ENCODE measurements at regions not wholly inside any gene's neighbourhood (a gene's known extent, or its start where the extent isn't known, plus 50 kb on each side); places are given as distances from the start of the nearest gene placed in this dataset.

DNA sequence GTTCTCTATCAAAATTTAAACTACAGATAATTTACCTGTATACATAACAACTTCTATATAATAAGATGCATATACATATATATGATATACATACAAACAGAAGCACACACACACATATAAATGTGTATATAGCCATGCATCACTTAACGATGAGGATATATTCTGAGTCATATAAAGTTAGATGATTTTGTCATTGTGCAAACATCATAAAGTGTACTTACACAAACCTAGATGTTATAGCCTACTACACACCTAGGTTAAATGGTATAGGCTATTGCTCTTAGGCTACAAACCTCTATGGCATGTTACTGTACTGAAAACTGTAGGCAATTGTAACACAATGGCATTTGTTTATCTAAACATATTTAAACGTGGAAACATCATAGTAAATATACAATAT is 937.6 kb upstream of the KCND2 start:
- DNase-seq: no peak
- Histone ChIP-seq H3K79me2 (ENCODE audit: control insufficient read depth, insufficient read depth, low read length) (no peaks in the 10 kb centered on the region), H3K27ac (ENCODE audit: low read length in 2 of 2) (no peak overlapping the region), H4K20me1 (ENCODE audit: control insufficient read depth, insufficient read depth, low read length, poor library complexity, severe bottlenecking) (no peaks in the 10 kb centered on the region), H3K4me1 (ENCODE audit: control insufficient read depth in 2 of 2, insufficient read depth in 2 of 2, low read length in 2 of 2) (no peaks in the 10 kb centered on the region), H2AFZ (ENCODE audit: insufficient read depth, low read depth, low read length, poor library complexity, severe bottlenecking) (no peak overlapping the region), H3K9ac (ENCODE audit: low read length) (no peak overlapping the region), H3K27me3 (replicated peaks in 1 of 4; ENCODE audit: control extremely low read depth in 1 of 4, control insufficient read depth in 3 of 4, insufficient read depth in 4 of 4, low read length in 3 of 4) (no peaks in the 10 kb centered on the region), H3K9me3 (ENCODE audit: control extremely low read depth in 1 of 3, control insufficient read depth in 2 of 3, insufficient read depth in 1 of 3, low read length in 2 of 3) (no peaks in the 10 kb centered on the region), H3K4me2 (replicated peaks; ENCODE audit: low read depth, low read length, poor library complexity, severe bottlenecking) (no peak overlapping the region), H3K4me3 (ENCODE audit: control extremely low read depth in 1 of 5, extremely low read depth in 1 of 5, insufficient read depth in 1 of 5, low read depth in 2 of 5, low read length in 4 of 5) (no peak overlapping the region), H3K36me3 (replicated peaks in 1 of 2; ENCODE audit: control extremely low read depth in 1 of 2, control insufficient read depth in 1 of 2, extremely low read depth in 1 of 2, insufficient read depth in 2 of 2, low read length in 1 of 2) (no peaks in the 10 kb centered on the region)
- no peak overlapping the region for H3K4me3 Mint-ChIP-seq
- no peak for ATAC-seq (ENCODE audit: low read depth)
- no peak overlapping the region for H3K27ac Mint-ChIP-seq
- intact Hi-C loops (cut with micrococcal nuclease): no loop called here
- POLR2A ChIA-PET: no interaction called here
- WGBS (ENCODE audit: insufficient coverage): no CpG with 5 or more reads among the region's 2 CpGs
- H3K27me3 Mint-ChIP-seq: no peaks in the 10 kb centered on the region
- no peak for TF ChIP-seq EZH2 (IDR thresholded peaks at IDR 0.05; ENCODE audit: borderline replicate concordance, insufficient read depth, low read depth, low read length, poor library complexity, severe bottlenecking)
- TF ChIP-seq, protein P1, sequence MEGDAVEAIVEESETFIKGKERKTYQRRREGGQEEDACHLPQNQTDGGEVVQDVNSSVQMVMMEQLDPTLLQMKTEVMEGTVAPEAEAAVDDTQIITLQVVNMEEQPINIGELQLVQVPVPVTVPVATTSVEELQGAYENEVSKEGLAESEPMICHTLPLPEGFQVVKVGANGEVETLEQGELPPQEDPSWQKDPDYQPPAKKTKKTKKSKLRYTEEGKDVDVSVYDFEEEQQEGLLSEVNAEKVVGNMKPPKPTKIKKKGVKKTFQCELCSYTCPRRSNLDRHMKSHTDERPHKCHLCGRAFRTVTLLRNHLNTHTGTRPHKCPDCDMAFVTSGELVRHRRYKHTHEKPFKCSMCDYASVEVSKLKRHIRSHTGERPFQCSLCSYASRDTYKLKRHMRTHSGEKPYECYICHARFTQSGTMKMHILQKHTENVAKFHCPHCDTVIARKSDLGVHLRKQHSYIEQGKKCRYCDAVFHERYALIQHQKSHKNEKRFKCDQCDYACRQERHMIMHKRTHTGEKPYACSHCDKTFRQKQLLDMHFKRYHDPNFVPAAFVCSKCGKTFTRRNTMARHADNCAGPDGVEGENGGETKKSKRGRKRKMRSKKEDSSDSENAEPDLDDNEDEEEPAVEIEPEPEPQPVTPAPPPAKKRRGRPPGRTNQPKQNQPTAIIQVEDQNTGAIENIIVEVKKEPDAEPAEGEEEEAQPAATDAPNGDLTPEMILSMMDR (IDR thresholded peaks at IDR 0.05): no peak
- no peaks in the 10 kb centered on the region for H3K4me1 Mint-ChIP-seq
- CTCF ChIA-PET: no interaction called here
- H3K9me3 Mint-ChIP-seq (ENCODE audit: insufficient read depth): peaks cover under 1% of the 10 kb centered on the region

DNA sequence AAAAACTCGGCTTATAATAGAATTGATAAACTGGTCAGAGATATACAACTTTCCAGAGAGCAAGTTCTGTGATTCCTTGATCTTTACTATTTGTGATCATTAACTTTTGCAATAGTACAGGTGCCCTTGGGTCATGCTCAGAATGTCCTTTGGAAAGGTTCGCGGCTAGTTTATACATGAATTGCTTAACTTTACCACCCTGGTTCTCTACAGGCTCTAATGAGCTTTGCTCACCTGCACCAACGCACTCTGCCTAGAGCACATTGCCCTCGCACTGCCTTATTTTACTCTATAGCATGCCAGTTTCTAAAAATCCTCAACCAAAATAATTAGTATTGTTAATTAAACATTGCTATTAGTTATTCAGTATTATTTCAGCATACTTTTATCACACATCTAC is 931.2 kb upstream of the KCND2 start:
- no peaks in the 10 kb centered on the region for H3K9me3 ChIP-seq (ENCODE audit: control extremely low read depth in 1 of 3, control insufficient read depth in 2 of 3, insufficient read depth in 1 of 3, low read length in 2 of 3)
- H2AFZ ChIP-seq (ENCODE audit: insufficient read depth, low read depth, low read length, poor library complexity, severe bottlenecking): no peak overlapping the region
- H3K4me3 Mint-ChIP-seq: no peak overlapping the region
- H3K27me3 Mint-ChIP-seq: no peaks in the 10 kb centered on the region
- CTCF ChIA-PET: no interaction called here
- H3K4me1 ChIP-seq (ENCODE audit: control insufficient read depth in 2 of 2, insufficient read depth in 2 of 2, low read length in 2 of 2): no peaks in the 10 kb centered on the region
- DNase-seq: no peak
- intact Hi-C loops (cut with micrococcal nuclease): no loop called here
- TF ChIP-seq, protein P1 (IDR thresholded peaks at IDR 0.05): no peak
- TF ChIP-seq EZH2 (IDR thresholded peaks at IDR 0.05; ENCODE audit: borderline replicate concordance, insufficient read depth, low read depth, low read length, poor library complexity, severe bottlenecking): no peak
- H3K9ac ChIP-seq (ENCODE audit: low read length): no peak overlapping the region
- no peaks in the 10 kb centered on the region for H3K27me3 ChIP-seq (replicated peaks in 1 of 4; ENCODE audit: control extremely low read depth in 1 of 4, control insufficient read depth in 3 of 4, insufficient read depth in 4 of 4, low read length in 3 of 4)
- H3K79me2 ChIP-seq (ENCODE audit: control insufficient read depth, insufficient read depth, low read length): no peaks in the 10 kb centered on the region
- ATAC-seq (ENCODE audit: low read depth): no peak
- no peak overlapping the region for H3K27ac Mint-ChIP-seq
- H3K36me3 ChIP-seq (replicated peaks in 1 of 2; ENCODE audit: control extremely low read depth in 1 of 2, control insufficient read depth in 1 of 2, extremely low read depth in 1 of 2, insufficient read depth in 2 of 2, low read length in 1 of 2): no peaks in the 10 kb centered on the region
- no peaks in the 10 kb centered on the region for H4K20me1 ChIP-seq (ENCODE audit: control insufficient read depth, insufficient read depth, low read length, poor library complexity, severe bottlenecking)
- no peaks in the 10 kb centered on the region for H3K4me1 Mint-ChIP-seq
- POLR2A ChIA-PET: no interaction called here
- no peak overlapping the region for H3K27ac ChIP-seq (ENCODE audit: low read length in 2 of 2)
- H3K4me3 ChIP-seq (ENCODE audit: control extremely low read depth in 1 of 5, extremely low read depth in 1 of 5, insufficient read depth in 1 of 5, low read depth in 2 of 5, low read length in 4 of 5): no peak overlapping the region
- peaks cover 2% of the 10 kb centered on the region for H3K9me3 Mint-ChIP-seq (ENCODE audit: insufficient read depth)
- WGBS (ENCODE audit: insufficient coverage): no CpG with 5 or more reads among the region's 5 CpGs
- no peak overlapping the region for H3K4me2 ChIP-seq (replicated peaks; ENCODE audit: low read depth, low read length, poor library complexity, severe bottlenecking)
